ENCODE measurements at regions not wholly inside any gene's neighbourhood (a gene's known extent, or its start where the extent isn't known, plus 50 kb on each side); places are given as distances from the start of the nearest gene placed in this dataset.

DNA sequence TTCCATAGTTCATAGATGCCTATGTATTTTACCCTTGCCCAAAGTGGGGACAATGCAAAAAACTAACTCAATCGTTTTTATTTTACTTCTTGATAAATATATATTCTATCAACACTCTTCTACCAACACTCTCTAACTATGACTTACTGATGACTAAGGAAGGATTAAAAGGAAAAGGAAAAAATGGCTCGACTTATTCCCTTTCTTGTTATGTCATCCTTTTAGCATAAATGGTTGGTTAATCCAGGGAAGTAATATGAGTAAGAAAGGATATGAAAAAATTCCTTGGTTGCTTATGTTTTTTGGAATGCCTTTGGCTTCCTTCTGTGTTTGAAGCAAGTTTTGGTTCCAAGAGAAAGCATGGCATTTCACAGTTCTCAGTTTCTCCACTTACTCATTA is 1087.1 kb downstream of the C4orf33 start:
- Histone ChIP-seq H3K27ac (no peak overlapping the region), H3K9me3 (replicated peaks in 1 of 11) (no peaks in the 10 kb centered on the region), H4K20me1 (no peaks in the 10 kb centered on the region), H3K36me3 (no peaks in the 10 kb centered on the region), H3K4me3 (no peak overlapping the region), H3K4me2 (no peak overlapping the region), H3K27me3 (no peaks in the 10 kb centered on the region), H3K4me1 (peaks cover 0 to 7% (median 0%) of the 10 kb centered on the region in 10 experiments; a peak in 4 of 20 replicates), H3K9ac (no peak overlapping the region)
- no peak for TF ChIP-seq Cebpa-rat (IDR thresholded peaks at IDR 0.05)

- Histone ChIP-seq H3K36me3 (no peaks in the 10 kb centered on the region), H3K9me3 (replicated peaks in 1 of 11) (no peaks in the 10 kb centered on the region), H3K27me3 (no peaks in the 10 kb centered on the region), H3K9ac (no peak overlapping the region), H3K4me2 (no peak overlapping the region), H3K4me1 (peaks cover 0 to 7% (median 0%) of the 10 kb centered on the region in 10 experiments; a peak in 4 of 20 replicates), H3K4me3 (no peak overlapping the region), H3K27ac (no peak overlapping the region), H4K20me1 (no peaks in the 10 kb centered on the region)
- no peak for TF ChIP-seq Cebpa-rat (IDR thresholded peaks at IDR 0.05)
These were observed 1087.8 kb downstream of the C4orf33 start for GRCh38 chr4:130183766-130184165.

GRCh38 chr4:130185123-130185522 is 1089.2 kb downstream of the C4orf33 start:
- H3K9me3 ChIP-seq (replicated peaks in 1 of 11) = no peaks in the 10 kb centered on the region
- H3K36me3 ChIP-seq = no peaks in the 10 kb centered on the region
- no peak overlapping the region for H3K4me2 ChIP-seq
- H3K27ac ChIP-seq = no peak overlapping the region
- no peak overlapping the region for H3K4me3 ChIP-seq
- TF ChIP-seq Cebpa-rat (IDR thresholded peaks at IDR 0.05) = no peak
- no peak overlapping the region for H3K9ac ChIP-seq
- peaks cover 0 to 7% (median 0%) of the 10 kb centered on the region in 10 experiments; a peak in 4 of 20 replicates for H3K4me1 ChIP-seq
- no peaks in the 10 kb centered on the region for H4K20me1 ChIP-seq
- H3K27me3 ChIP-seq = no peaks in the 10 kb centered on the region

DNA sequence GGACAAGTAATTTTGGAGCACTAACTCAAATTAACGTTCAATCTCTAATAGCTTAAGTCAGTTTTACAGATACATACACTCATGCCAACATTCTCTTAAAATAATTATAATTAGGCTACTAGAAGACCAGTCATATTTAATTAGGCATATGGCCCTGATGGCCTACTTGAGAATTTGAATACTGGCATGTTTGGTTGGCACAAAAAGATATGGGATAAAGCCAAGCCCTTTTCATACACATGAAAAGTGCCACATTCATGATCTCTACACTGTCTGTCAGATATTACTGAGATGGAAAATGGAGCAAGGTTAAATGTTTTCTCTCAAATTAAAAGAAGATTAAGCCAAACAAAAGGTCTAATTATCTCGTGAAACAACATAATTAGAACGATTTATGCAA is 1091.0 kb downstream of the C4orf33 start:
- Histone ChIP-seq H3K4me1 (no peaks in the 10 kb centered on the region), H3K9me3 (replicated peaks in 1 of 11) (0 out of 22 replicates have a peak, but pooled peaks cover 0 to 6% (median 0%) of the 10 kb centered on the region in 11 experiments), H4K20me1 (no peaks in the 10 kb centered on the region), H3K4me3 (no peak overlapping the region), H3K4me2 (no peak overlapping the region), H3K36me3 (no peaks in the 10 kb centered on the region), H3K9ac (no peak overlapping the region), H3K27ac (no peak overlapping the region), H3K27me3 (no peaks in the 10 kb centered on the region)
- no peak for TF ChIP-seq Cebpa-rat (IDR thresholded peaks at IDR 0.05)

- H3K4me3 ChIP-seq = no peak overlapping the region
- H3K27me3 ChIP-seq = no peaks in the 10 kb centered on the region
- H3K4me1 ChIP-seq = no peaks in the 10 kb centered on the region
- H3K4me2 ChIP-seq = no peak overlapping the region
- H3K27ac ChIP-seq = no peak overlapping the region
- no peak for TF ChIP-seq Cebpa-rat (IDR thresholded peaks at IDR 0.05)
- H3K9me3 ChIP-seq (replicated peaks in 1 of 11) = 0 out of 22 replicates have a peak, but pooled peaks cover 0 to 6% (median 0%) of the 10 kb centered on the region in 11 experiments
- no peaks in the 10 kb centered on the region for H3K36me3 ChIP-seq
- no peak overlapping the region for H3K9ac ChIP-seq
- H4K20me1 ChIP-seq = no peaks in the 10 kb centered on the region
These were observed 1091.6 kb downstream of the C4orf33 start for GRCh38 chr4:130187587-130187986.

GRCh38 chr4:130192787-130193186 is 1096.8 kb downstream of the C4orf33 start:
- no peak overlapping the region for H3K4me2 ChIP-seq
- H3K27me3 ChIP-seq = no peaks in the 10 kb centered on the region
- no peaks in the 10 kb centered on the region for H3K36me3 ChIP-seq
- no peaks in the 10 kb centered on the region for H4K20me1 ChIP-seq
- no peak overlapping the region for H3K4me3 ChIP-seq
- 0 out of 22 replicates have a peak, but pooled peaks cover 0 to 6% (median 0%) of the 10 kb centered on the region in 11 experiments for H3K9me3 ChIP-seq (replicated peaks in 1 of 11)
- no peak overlapping the region for H3K27ac ChIP-seq
- H3K4me1 ChIP-seq = no peaks in the 10 kb centered on the region
- no peak for TF ChIP-seq Cebpa-rat (IDR thresholded peaks at IDR 0.05)
- no peak overlapping the region for H3K9ac ChIP-seq

GRCh38 chr4:130197946-130198345 is 1102.0 kb downstream of the C4orf33 start:
- H4K20me1 ChIP-seq = no peaks in the 10 kb centered on the region
- H3K27ac ChIP-seq = no peak overlapping the region
- no peak overlapping the region for H3K9ac ChIP-seq
- peaks cover 16 to 18% (median 17%) of the 10 kb centered on the region in 11 experiments for H3K9me3 ChIP-seq (replicated peaks in 1 of 11)
- TF ChIP-seq Cebpa-rat (IDR thresholded peaks at IDR 0.05) = no peak
- no peaks in the 10 kb centered on the region for H3K27me3 ChIP-seq
- no peaks in the 10 kb centered on the region for H3K36me3 ChIP-seq
- H3K4me2 ChIP-seq = no peak overlapping the region
- H3K4me3 ChIP-seq = no peak overlapping the region
- no peaks in the 10 kb centered on the region for H3K4me1 ChIP-seq

DNA sequence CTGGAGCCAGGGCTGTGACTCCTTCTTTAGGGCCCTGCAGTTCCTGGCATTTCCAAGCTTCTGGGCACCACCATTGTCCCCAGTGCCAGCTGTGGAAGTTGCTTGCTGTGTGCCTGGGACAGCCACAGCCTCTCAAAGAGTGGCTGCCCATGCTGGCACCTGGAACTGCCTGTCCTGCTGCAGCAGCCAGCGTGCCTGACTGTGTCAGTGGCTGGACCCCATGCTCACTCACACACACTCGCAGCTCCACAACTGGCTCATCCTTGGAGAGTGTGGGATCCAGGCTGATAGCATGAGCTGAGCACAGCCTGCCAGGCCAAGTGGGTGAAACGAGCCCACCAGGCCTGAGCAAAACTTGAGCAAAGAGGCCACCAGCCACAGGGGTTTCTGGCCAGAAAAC is 1107.6 kb downstream of the C4orf33 start:
- H3K4me3 ChIP-seq = no peak overlapping the region
- no peaks in the 10 kb centered on the region for H3K27me3 ChIP-seq
- H3K27ac ChIP-seq = no peak overlapping the region
- H3K9ac ChIP-seq = no peak overlapping the region
- peaks cover 18 to 30% (median 26%) of the 10 kb centered on the region in 11 experiments for H3K9me3 ChIP-seq (replicated peaks in 1 of 11)
- no peaks in the 10 kb centered on the region for H3K4me1 ChIP-seq
- no peak for TF ChIP-seq Cebpa-rat (IDR thresholded peaks at IDR 0.05)
- H3K36me3 ChIP-seq = no peaks in the 10 kb centered on the region
- H4K20me1 ChIP-seq = no peaks in the 10 kb centered on the region
- H3K4me2 ChIP-seq = no peak overlapping the region

DNA sequence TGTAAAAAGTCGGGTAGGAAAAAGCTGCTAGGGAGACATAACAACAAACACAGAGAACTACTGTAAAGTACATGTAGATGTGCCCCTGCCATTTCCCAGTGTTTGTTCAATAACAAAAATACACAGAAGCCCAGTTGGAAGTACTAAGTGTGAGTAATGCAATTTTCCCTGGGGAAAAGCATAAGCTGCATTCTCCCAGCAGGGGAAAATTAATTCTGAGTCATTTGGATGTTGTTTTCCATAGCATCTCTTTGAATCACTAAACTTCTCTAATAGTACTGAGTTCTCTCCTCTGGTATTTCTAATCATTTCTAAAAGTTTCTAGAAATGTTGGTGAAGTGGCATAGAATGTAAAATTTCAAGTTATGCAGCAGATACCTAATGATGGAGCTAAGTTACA is 1114.9 kb downstream of the C4orf33 start:
- Histone ChIP-seq H3K27ac (no peak overlapping the region), H3K4me2 (no peak overlapping the region), H3K4me3 (no peak overlapping the region)

GRCh38 chr4:130214268-130214667 is 1118.3 kb downstream of the C4orf33 start:
- no peaks in the 10 kb centered on the region for H3K36me3 ChIP-seq
- no peak overlapping the region for H3K4me3 ChIP-seq
- TF ChIP-seq Cebpa-rat (IDR thresholded peaks at IDR 0.05) = no peak
- peak overlapping the region in 2 of 11 experiments; percentile 16 to 52; a peak in 4 of 22 replicates for H3K27ac ChIP-seq
- H3K4me1 ChIP-seq = peaks cover 5 to 21% (median 11%) of the 10 kb centered on the region in 10 experiments; a peak in 17 of 20 replicates
- H3K27me3 ChIP-seq = no peaks in the 10 kb centered on the region
- H4K20me1 ChIP-seq = no peaks in the 10 kb centered on the region
- H3K4me2 ChIP-seq = peak overlapping the region; percentile 19 to 66 (median 52); a peak in 19 of 22 replicates
- H3K9ac ChIP-seq = peak overlapping the region in 1 of 11 experiments; percentile 32; a peak in 1 of 22 replicates
- no peaks in the 10 kb centered on the region for H3K9me3 ChIP-seq (replicated peaks in 1 of 11)

More for the DNA sequence above, 1114.9 kb downstream of the C4orf33 start:
- Histone ChIP-seq H4K20me1 (no peaks in the 10 kb centered on the region), H3K27me3 (no peaks in the 10 kb centered on the region), H3K36me3 (no peaks in the 10 kb centered on the region), H3K4me1 (peaks cover 5 to 21% (median 11%) of the 10 kb centered on the region in 10 experiments; a peak in 17 of 20 replicates), H3K9ac (no peak overlapping the region), H3K9me3 (replicated peaks in 1 of 11) (no peaks in the 10 kb centered on the region)
- no peak for TF ChIP-seq Cebpa-rat (IDR thresholded peaks at IDR 0.05)

All from BLaER1 treated with 17β-estradiol and CSF1 and Interleukin-3, amounts not matched to agents 10 nM and 100 nM (cell line).